HG03196 (cell line): ENCODE measurements at regions not wholly inside any gene's neighbourhood (a gene's known extent, or its start where the extent isn't known, plus 50 kb on each side); places are given as distances from the start of the nearest gene placed in this dataset.
"Not testable (repeated sequence)": the region's sequence is repeated elsewhere in the genome, so short reads cannot be mapped to it uniquely, and the experiment has no call there.

Source experiments
- ATAC-seq: cut with Tn5 transposase; IDR thresholded peaks from one replicate; pipeline ENCODE4 v1.9.1; 2021; ENCODE audit not compliant: unreplicated experiment

GRCh38 chr11:116065191-116065895 is 561.1 kb upstream of the CADM1 start:
- ATAC-seq, result no peak

DNA sequence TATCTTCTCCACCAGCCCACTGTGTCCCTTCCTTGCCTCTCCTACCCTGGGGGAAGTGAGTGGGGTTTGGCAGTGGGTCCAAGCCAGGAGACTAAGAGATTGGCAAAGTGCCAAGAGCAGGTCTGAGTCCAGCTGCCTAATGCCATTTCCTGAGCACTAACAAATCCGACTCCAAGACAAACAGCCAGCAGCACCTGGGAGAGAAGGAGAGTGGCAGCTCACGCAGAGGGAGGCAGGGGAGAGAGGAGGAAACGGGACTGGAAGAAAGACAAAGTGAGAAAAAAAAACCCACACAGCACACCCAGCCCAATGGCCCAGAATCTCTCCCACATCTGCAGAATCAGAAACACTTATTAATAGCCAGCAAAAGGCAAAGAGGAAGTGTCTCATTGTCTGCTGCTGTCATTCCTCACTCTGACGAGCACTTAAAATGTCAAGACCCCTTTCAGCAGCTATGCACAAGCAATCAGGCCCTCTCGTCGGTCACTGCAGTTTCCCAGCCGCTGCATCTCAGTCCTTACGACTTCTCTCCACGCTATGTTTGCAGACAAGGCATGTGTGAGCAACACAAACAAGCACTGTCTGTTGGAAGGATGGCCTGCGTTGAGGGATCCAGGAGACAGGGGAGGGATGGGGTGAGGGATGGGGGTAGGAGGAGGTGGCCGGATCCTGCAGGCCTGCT is 558.4 kb upstream of the CADM1 start:
- no peak for ATAC-seq

DNA sequence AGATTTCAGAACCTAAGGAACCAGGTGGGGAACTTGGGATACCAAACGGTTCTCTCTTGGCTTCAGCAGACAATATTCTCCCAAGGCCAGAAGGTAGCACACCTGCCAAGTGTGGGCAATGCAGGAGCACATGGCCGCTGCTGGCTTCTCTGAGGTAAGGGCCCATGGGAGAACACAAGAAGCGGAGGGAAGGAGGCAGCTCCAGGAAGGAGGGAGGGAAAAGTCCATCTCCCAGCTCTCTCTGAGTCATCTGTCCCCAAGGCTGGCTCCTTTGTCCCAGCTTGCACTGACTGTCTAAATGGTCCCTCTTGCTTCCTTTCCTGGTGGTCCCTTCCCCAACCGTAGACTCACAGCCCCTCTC is 557.9 kb upstream of the CADM1 start:
- no peak for ATAC-seq

DNA sequence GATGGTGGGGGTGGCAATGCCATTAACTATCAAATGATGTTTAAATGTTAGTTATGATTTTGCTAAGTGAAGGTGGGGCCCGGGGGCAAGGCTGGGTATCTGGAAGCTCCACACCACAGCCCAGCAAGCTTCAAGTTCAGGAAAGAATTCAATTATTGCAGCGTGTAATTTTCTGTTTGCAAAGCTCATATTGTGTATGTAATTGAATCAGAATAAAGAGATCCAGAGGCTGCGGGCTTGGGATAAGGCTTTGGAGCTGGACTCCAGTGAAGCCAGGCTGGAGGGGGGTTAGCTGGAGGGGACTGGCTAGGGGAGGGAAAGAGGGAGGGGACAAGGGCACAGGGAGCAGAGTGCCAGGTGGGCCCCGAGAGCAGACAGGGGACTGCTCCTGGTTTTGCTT is 557.1 kb upstream of the CADM1 start:
- no peak for ATAC-seq

DNA sequence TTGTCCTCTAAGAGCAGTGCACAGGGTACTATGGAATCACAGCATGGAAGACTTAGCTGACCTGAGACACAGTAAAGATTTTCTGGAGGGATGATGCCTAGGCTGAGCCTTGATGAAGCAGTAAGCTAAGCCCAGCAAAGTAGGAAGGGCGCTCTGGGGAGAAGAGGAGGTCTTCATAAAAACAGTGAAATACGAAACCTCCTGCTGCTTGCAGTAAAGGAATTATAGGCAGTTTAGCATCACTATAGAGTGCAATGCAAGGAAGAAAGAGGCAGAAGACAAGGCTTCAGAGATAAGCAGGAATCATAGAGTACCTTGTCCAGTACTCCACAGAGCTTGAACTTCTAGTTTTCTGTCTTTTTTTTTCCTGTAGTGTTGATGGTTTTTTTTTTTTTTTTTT is 555.7 kb upstream of the CADM1 start:
- no peak for ATAC-seq

GRCh38 chr11:116057000-116057399 is 552.8 kb upstream of the CADM1 start:
- ATAC-seq, result no peak

- no peak for ATAC-seq
Measured at GRCh38 chr11:116055064-116055463, 550.8 kb upstream of the CADM1 start.

- no peak for ATAC-seq
Measured at GRCh38 chr11:116053548-116053919, 549.3 kb upstream of the CADM1 start.

- ATAC-seq, result no peak
Measured at GRCh38 chr11:116052603-116053547, 548.7 kb upstream of the CADM1 start.

- no peak for ATAC-seq
Measured at GRCh38 chr11:116051494-116051893, 547.3 kb upstream of the CADM1 start.

- ATAC-seq, result no peak
Measured at GRCh38 chr11:116049383-116049782, 545.2 kb upstream of the CADM1 start.

GRCh38 chr11:116046127-116046526 is 541.9 kb upstream of the CADM1 start:
- ATAC-seq, result no peak

- no peak for ATAC-seq
Measured at GRCh38 chr11:116044941-116045340, 540.7 kb upstream of the CADM1 start.

DNA sequence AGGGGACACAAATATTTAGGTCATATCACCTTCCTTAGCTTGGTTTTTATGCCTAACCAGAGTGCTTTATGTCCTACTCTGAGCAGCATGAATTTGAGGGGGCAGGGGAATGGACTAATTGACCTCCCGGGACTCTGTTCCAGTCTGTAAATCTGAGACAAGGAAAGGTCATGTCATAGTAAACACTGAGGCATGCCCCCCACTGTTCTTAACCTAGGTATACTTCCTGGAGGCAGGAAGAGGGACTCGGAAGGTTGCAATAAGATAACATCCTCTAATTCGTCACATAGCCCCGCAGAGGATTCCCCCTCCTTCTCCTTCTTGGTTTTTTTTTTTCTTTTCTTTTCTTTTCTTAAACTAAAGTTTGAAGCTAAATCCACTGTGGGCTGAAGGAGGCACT is 540.3 kb upstream of the CADM1 start:
- ATAC-seq, result no peak

DNA sequence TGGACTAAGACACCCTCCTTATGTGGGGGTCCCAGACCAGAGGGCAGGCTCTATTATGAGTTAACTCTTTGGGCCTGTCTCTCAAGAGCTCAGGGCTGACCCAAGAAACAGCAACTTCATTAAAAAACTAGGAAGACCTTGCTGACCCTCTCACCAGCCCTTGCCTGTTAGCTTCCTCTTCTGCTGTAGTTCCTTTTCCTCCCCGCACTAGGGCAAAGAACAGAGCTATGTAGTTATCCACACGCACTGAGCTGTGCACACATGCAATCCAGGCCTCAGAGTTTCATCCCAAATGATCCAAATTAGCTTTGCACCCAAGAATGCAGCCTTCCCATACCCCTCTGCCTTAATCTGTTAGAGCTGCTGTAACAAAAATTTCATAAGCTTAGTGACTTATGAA is 539.6 kb upstream of the CADM1 start:
- no peak for ATAC-seq

DNA sequence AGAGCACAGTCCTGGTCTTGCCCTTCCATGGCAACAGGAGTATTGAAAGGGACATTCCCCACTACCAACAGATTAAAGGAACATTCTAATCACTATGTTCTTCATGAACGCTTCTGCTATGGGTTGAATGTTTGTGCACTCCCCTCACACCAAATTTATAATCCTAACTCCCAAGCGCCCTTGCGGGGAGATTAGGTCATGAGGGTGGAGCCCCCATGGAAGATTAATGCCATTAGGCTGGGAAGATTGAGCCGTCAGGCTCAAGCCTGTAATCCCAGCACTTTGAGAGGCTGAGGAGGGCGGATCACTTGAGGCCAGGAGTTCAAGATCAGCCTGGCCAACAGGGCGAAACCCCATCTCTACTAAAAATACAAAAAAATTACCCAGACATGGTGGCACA is 538.8 kb upstream of the CADM1 start:
- ATAC-seq, result not testable (repeated sequence)

DNA sequence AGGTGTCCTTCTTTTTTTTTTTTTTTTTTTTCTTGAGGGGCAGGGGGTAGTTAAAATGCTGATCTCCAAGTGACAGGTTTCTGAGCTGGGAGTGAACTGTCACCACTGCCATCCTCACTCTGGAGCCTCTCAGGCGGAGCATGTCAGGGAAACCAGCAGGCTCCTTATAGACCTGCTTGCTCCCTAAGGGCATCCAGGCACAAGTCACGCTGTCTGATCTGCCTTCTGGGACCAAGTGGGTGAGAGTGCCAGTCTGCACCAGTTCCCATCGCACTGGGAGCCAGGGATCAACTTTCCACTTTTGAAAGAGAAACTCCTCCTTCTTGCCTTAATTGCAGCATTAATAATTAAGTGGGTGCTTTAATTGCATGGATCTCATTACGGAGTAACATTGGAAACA is 537.9 kb upstream of the CADM1 start:
- ATAC-seq, result no peak

DNA sequence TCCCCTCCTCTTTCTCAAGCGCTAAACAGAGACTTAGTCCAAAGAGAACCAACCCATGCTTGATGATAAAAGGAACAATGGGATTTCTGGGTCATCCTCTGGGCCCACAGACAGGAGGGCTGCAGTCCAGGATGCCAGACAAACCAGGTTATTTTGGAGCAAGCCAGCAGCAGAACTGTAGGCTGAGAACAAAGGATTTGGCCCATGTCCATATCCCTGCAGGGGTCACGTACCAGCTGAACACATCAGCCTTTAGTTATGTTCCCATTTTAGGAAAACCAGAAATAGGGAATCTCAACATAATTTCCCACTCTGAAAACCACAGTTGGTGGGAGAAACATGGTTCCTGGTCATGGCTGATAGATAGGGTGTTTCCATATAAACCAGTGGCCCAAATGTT is 533.6 kb upstream of the CADM1 start:
- no peak for ATAC-seq

DNA sequence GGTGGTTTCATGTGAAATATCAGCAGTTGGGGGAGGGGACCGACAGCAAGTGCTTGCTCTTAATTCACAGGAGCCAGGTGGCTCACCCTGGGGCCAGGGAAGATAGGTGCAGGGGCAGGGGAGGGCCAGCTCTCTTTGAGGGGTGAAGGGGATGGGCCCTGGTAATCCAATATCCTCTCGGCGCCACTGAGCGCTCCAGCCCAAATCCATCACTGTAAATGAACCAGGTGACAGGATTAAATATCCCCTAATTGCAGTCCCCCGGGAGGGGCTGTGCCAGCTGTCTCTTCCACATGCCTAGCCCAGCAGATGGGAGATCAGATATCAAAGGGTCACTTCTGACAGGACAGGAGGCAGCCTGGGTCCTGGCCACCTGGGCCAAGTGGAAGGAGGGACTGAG is 531.8 kb upstream of the CADM1 start:
- ATAC-seq, result no peak

- no peak for ATAC-seq
Measured at GRCh38 chr11:116033931-116034553, 529.8 kb upstream of the CADM1 start.

GRCh38 chr11:116030697-116031331 is 526.6 kb upstream of the CADM1 start:
- ATAC-seq, result no peak
